ENCODE measurements at regions not wholly inside any gene's neighbourhood (a gene's known extent, or its start where the extent isn't known, plus 50 kb on each side); places are given as distances from the start of the nearest gene placed in this dataset.

- TF ChIP-seq POLR2AphosphoS5 (IDR thresholded peaks at IDR 0.05), result no peak
- no peak for TF ChIP-seq POLR2A (IDR thresholded peaks at IDR 0.05)
- no peak for TF ChIP-seq CTCF (IDR thresholded peaks at IDR 0.05)
Observed at GRCh38 chr2:217562871-217563480, 439.8 kb downstream of the TNS1 start.
